IMR-90 (cell line): ENCODE measurements at regions not wholly inside any gene's neighbourhood (a gene's known extent, or its start where the extent isn't known, plus 50 kb on each side); places are given as distances from the start of the nearest gene placed in this dataset.

Source experiments
- ATAC-seq: fragments of 200-7000 bp; cut with Tn5 transposase; 2 replicates; pipeline ENCODE4 v1.9.1; 2020; ENCODE audit warnings: low read depth, mild to moderate bottlenecking, moderate library complexity
- BruUV-seq: library from RNA; stranded (reverse); fragments of 400-500 nt; replicated peaks from 2 replicates; lab custom pipeline; 2021; lab: Mats Ljungman, UMichigan
- CTCF ChIA-PET: fragments of 300-600 bp; formaldehyde crosslinking; extraction: SDS; loops from one replicate; lab custom pipeline; 2021; ENCODE audit warnings: antibody characterized with exemption; lab: Yijun Ruan, JAX
- POLR2A ChIA-PET: fragments of 300-600 bp; sonication (Branson Sonifier 250); formaldehyde crosslinking; loops from one replicate; lab custom pipeline; 2022; ENCODE audit warnings: antibody characterized with exemption; ENCODE audit not compliant: unreplicated experiment; lab: Charles Lee
- DNase-seq: peaks from one replicate; pipeline ENCODE4 v3.0.0; 2013
- H2AFZ ChIP-seq: replicated peaks from 2 replicates; pipeline ENCODE3; 2013; ENCODE audit warnings: low read length, mild to moderate bottlenecking; ENCODE audit not compliant: poor library complexity
- H2AK5ac ChIP-seq: 2 replicates; pipeline ENCODE4 v1.6.1; 2013; ENCODE audit warnings: low read depth, low read length, inconsistent platforms
- H2AK9ac ChIP-seq: replicated peaks from 2 replicates; pipeline ENCODE3; 2013; ENCODE audit warnings: mild to moderate bottlenecking, low read depth, low read length, moderate library complexity; ENCODE audit not compliant: poor library complexity
- H2BK120ac ChIP-seq: 2 replicates; pipeline ENCODE4 v1.6.1; 2013; ENCODE audit warnings: low read depth, low read length, inconsistent platforms
- H2BK15ac ChIP-seq: 3 replicates; pipeline ENCODE4 v1.6.1; 2013; ENCODE audit warnings: low read depth, low read length, inconsistent platforms
- H2BK20ac ChIP-seq: 2 replicates; pipeline ENCODE4 v1.6.1; 2013; ENCODE audit warnings: low read depth, mild to moderate bottlenecking, inconsistent platforms, low read length, moderate library complexity
- H2BK5ac ChIP-seq: 2 replicates; pipeline ENCODE4 v1.6.1; 2013; ENCODE audit warnings: mild to moderate bottlenecking, low read depth, low read length, inconsistent platforms; ENCODE audit not compliant: poor library complexity, severe bottlenecking
- H3K14ac ChIP-seq: replicated peaks from 2 replicates; pipeline ENCODE4 v1.6.1; 2013; ENCODE audit warnings: low read depth, low read length, inconsistent platforms
- H3K18ac ChIP-seq: 2 replicates; pipeline ENCODE4 v1.6.1; 2013; ENCODE audit warnings: low read depth, low read length, control low read depth
- H3K23ac ChIP-seq: 2 replicates; pipeline ENCODE4 v1.6.1; 2013; ENCODE audit warnings: low read depth, low read length, inconsistent platforms
- H3K27ac ChIP-seq: 2 replicates; pipeline ENCODE4 v1.5.1; 2013; ENCODE audit warnings: mild to moderate bottlenecking, control low read depth, low read length; ENCODE audit not compliant: insufficient read depth
- H3K27me3 ChIP-seq: 2 replicates; pipeline ENCODE4 v1.6.1; 2013; ENCODE audit warnings: low read length; ENCODE audit not compliant: control insufficient read depth, insufficient read depth
- H3K36me3 ChIP-seq: 2 replicates; pipeline ENCODE4 v1.6.1; 2013; ENCODE audit warnings: low read length, mixed read lengths; ENCODE audit not compliant: control insufficient read depth, insufficient read depth
- H3K4ac ChIP-seq: 2 replicates; pipeline ENCODE4 v1.6.1; 2013; ENCODE audit warnings: low read depth, low read length, inconsistent platforms
- H3K4me1 ChIP-seq: 2 replicates; pipeline ENCODE4 v1.6.1; 2013; ENCODE audit warnings: low read length, mixed read lengths; ENCODE audit not compliant: control insufficient read depth, insufficient read depth
- H3K4me2 ChIP-seq: 2 replicates; pipeline ENCODE4 v1.6.1; 2013; ENCODE audit warnings: low read depth, mild to moderate bottlenecking, control low read depth, low read length, moderate library complexity
- H3K4me3 ChIP-seq: 2 replicates; pipeline ENCODE4 v1.5.1; 2013; ENCODE audit warnings: low read depth, mild to moderate bottlenecking, control low read depth, low read length, moderate library complexity; ENCODE audit not compliant: insufficient read depth
- H3K56ac ChIP-seq: 2 replicates; pipeline ENCODE4 v1.6.1; 2013; ENCODE audit warnings: low read length, inconsistent platforms; ENCODE audit not compliant: insufficient read depth; ENCODE audit errors: extremely low read depth
- H3K79me1 ChIP-seq, 2 experiments: 2 replicates each; pipeline ENCODE4 v1.6.1; 2013; ENCODE audit warnings: low read length in 2 of 2, inconsistent platforms in 1 of 2, low read depth in 1 of 2
- H3K9ac ChIP-seq: 2 replicates; pipeline ENCODE4 v1.6.1; 2013; ENCODE audit warnings: low read depth, low read length, control low read depth
- H3K9me1 ChIP-seq: 2 replicates; pipeline ENCODE4 v1.6.1; 2013; ENCODE audit warnings: low read length, inconsistent platforms; ENCODE audit not compliant: insufficient read depth
- H3K9me3 ChIP-seq: 2 replicates; pipeline ENCODE4 v1.6.1; 2013; ENCODE audit warnings: low read length; ENCODE audit not compliant: control insufficient read depth, insufficient read depth
- H4K20me1 ChIP-seq: 2 replicates; pipeline ENCODE4 v1.6.1; 2013; ENCODE audit warnings: low read length, inconsistent platforms; ENCODE audit not compliant: insufficient read depth
- H4K5ac ChIP-seq: 2 replicates; pipeline ENCODE4 v1.6.1; 2013; ENCODE audit warnings: mild to moderate bottlenecking, low read depth, low read length, control low read depth
- H4K8ac ChIP-seq, 2 experiments: 2 replicates each; pipeline ENCODE4 v1.6.1; 2013; ENCODE audit warnings: low read depth in 2 of 2, low read length in 2 of 2, control low read depth in 1 of 2, inconsistent platforms in 1 of 2
- H4K91ac ChIP-seq: 2 replicates; pipeline ENCODE4 v1.6.1; 2013; ENCODE audit warnings: low read depth, low read length, inconsistent platforms; ENCODE audit not compliant: insufficient read depth
- CHD1 ChIP-seq: IDR thresholded peaks from 2 replicates; pipeline ENCODE4 v1.6.1; 2012; ENCODE audit warnings: low read depth, low read length, improper control_type of control experiment
- MXI1 ChIP-seq: IDR thresholded peaks from 2 replicates; pipeline ENCODE4 v1.6.1; 2012; ENCODE audit warnings: low read depth, mild to moderate bottlenecking, low read length, moderate library complexity, borderline replicate concordance
- RCOR1 ChIP-seq: IDR thresholded peaks from 2 replicates; pipeline ENCODE4 v1.6.1; 2012; ENCODE audit warnings: mild to moderate bottlenecking, low read length, improper control_type of control experiment; ENCODE audit not compliant: insufficient replicate concordance
- WGBS, 2 experiments: methylation state at CpG; one replicate each; pipeline versions ENCODE4 v1.1.5 to v1.1.7; 2013; ENCODE audit warnings: missing lambda C conversion rate in 2 of 2; ENCODE audit not compliant: insufficient read length in 1 of 2; ENCODE audit errors: extremely low coverage in 2 of 2; 5-methylcytosine and 5-hydroxymethylcytosine counted together
- dilution Hi-C: fragments of 300-500 bp; cut with HindIII; formaldehyde crosslinking; loops from one replicate; pipeline ENCODE4 v1.14.3; 2018; ENCODE audit warnings: low sequenced_read_pairs; ENCODE audit not compliant: unreplicated experiment
- in situ Hi-C: fragments of 300-500 bp; cut with MboI; formaldehyde crosslinking; loops from 3 replicates; pipeline ENCODE4 v1.14.3; 2019; ENCODE audit warnings: low sequenced_read_pairs, inconsistent platforms, mixed read lengths
- intact Hi-C: fragments of 100-400 bp; cut with micrococcal nuclease; formaldehyde crosslinking; loops from 2 replicates; pipeline ENCODE4 v1.10.0; 2022

DNA sequence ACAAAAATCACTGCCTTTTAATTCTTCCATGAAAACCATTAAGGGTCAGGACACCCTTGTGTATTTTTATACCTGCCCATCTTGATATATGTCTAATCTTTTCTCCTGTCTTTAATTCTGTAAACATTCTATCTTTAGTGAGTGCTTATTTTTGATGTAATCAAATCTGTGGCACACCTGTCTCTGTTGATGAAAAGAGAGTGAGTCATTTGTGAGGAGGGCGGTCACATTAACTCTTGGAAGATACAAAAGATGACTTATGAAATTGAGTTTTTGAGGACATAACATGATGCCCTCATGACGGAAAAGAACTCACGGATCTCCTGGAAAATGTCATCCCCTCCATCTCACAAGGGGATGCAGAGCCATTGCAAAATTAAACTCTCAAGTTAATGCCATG, 206.5 kb upstream of the PGR start:
- intact Hi-C loops = no loop called here
- H3K9me1 ChIP-seq = no peaks in the 10 kb centered on the region
- no peak overlapping the region for H4K5ac ChIP-seq
- TF ChIP-seq MXI1 = no peak
- TF ChIP-seq CHD1 = no peak
- no peak for TF ChIP-seq RCOR1
- H4K20me1 ChIP-seq = no peaks in the 10 kb centered on the region
- H3K9ac ChIP-seq = no peak overlapping the region
- H2AK5ac ChIP-seq = no peak overlapping the region
- H3K27me3 ChIP-seq = no peaks in the 10 kb centered on the region; the same call in 1 of the 2 replicates
- dilution Hi-C loops = no loop called here
- no peak overlapping the region for H4K91ac ChIP-seq
- no peak overlapping the region for H2BK120ac ChIP-seq
- no peak overlapping the region for H3K56ac ChIP-seq
- ATAC-seq (no peak), DNase-seq (no peak)
- H2AFZ ChIP-seq = no peak overlapping the region
- no peak overlapping the region for H3K23ac ChIP-seq
- no peak overlapping the region for H4K8ac ChIP-seq
- ChIA-PET CTCF (no interaction called here), POLR2A (no interaction called here)
- H2BK15ac ChIP-seq = no peak overlapping the region
- H3K18ac ChIP-seq = no peak overlapping the region
- no TSS peak for BruUV-seq
- no peak overlapping the region for H2BK20ac ChIP-seq
- H3K27ac ChIP-seq = no peak overlapping the region
- WGBS, 2 experiments = no CpG with 5 or more reads among the region's 3 CpGs
- H2AK9ac ChIP-seq = no peak overlapping the region
- no peak overlapping the region for H2BK5ac ChIP-seq
- no peak overlapping the region for H3K4me3 ChIP-seq
- H3K14ac ChIP-seq = no peak overlapping the region
- no peak overlapping the region for H3K4me2 ChIP-seq
- H3K4me1 ChIP-seq = no peaks in the 10 kb centered on the region
- no peak overlapping the region for H3K4ac ChIP-seq
- no peaks in the 10 kb centered on the region for H3K79me1 ChIP-seq
- in situ Hi-C loops = no loop called here
- H3K36me3 ChIP-seq = no peaks in the 10 kb centered on the region
- no peaks in the 10 kb centered on the region for H3K9me3 ChIP-seq
